ENCODE measurements at regions not wholly inside any gene's neighbourhood (a gene's known extent, or its start where the extent isn't known, plus 50 kb on each side); places are given as distances from the start of the nearest gene placed in this dataset.

- WGBS, 3 donors = 84 to 86% (median 85%) methylated on average over 8 of the region's 8 CpGs
- peaks cover 0 to 4% (median 0%) of the 10 kb centered on the region in 3 donors for H3K27me3 ChIP-seq (ENCODE audit: insufficient read depth in 3 of 3, low read length in 2 of 3)
- TF ChIP-seq CTCF (IDR thresholded peaks at IDR 0.05) = no peak
- ATAC-seq (no peak), DNase-seq (no peak)
- H3K27ac ChIP-seq = no peak overlapping the region
- no peak overlapping the region for H3K4me3 ChIP-seq
- no peaks in the 10 kb centered on the region for H3K4me1 ChIP-seq
- intact Hi-C loops (cut with DNase I) = no loop called here
- no peaks in the 10 kb centered on the region for H3K36me3 ChIP-seq (ENCODE audit: insufficient read depth in 1 of 2, low read depth in 1 of 2)
- no peaks in the 10 kb centered on the region for H3K9me3 ChIP-seq
Measured at GRCh38 chr18:10298346-10298745, 156.1 kb upstream of the APCDD1 start.

GRCh38 chr18:10299643-10300042 lies 154.8 kb upstream of the APCDD1 start:
- H3K4me1 ChIP-seq = no peaks in the 10 kb centered on the region
- DNase-seq = no peak
- ATAC-seq = no peak
- TF ChIP-seq CTCF (IDR thresholded peaks at IDR 0.05) = no peak
- no peak overlapping the region for H3K27ac ChIP-seq
- no peak overlapping the region for H3K4me3 ChIP-seq
- H3K36me3 ChIP-seq (ENCODE audit: insufficient read depth in 1 of 2, low read depth in 1 of 2) = no peaks in the 10 kb centered on the region
- no peaks in the 10 kb centered on the region for H3K9me3 ChIP-seq
- 24 to 51% (median 30%) methylated on average over 6 of the region's 6 CpGs for WGBS, 3 donors
- peaks cover 0 to 4% (median 0%) of the 10 kb centered on the region in 3 donors for H3K27me3 ChIP-seq (ENCODE audit: insufficient read depth in 3 of 3, low read length in 2 of 3)
- intact Hi-C loops (cut with DNase I) = no loop called here

- Histone ChIP-seq H3K9me3 (no peaks in the 10 kb centered on the region), H3K4me3 (no peak overlapping the region), H3K36me3 (ENCODE audit: insufficient read depth in 1 of 2, low read depth in 1 of 2) (no peaks in the 10 kb centered on the region), H3K4me1 (no peaks in the 10 kb centered on the region), H3K27me3 (ENCODE audit: insufficient read depth in 3 of 3, low read length in 2 of 3) (peaks cover 0 to 4% (median 0%) of the 10 kb centered on the region in 3 donors), H3K27ac (no peak overlapping the region)
- 83 to 85% (median 85%) methylated on average over 7 of the region's 7 CpGs for WGBS, 3 donors
- ATAC-seq (no peak), DNase-seq (no peak)
- no peak for TF ChIP-seq CTCF (IDR thresholded peaks at IDR 0.05)
- intact Hi-C loops (cut with DNase I) = no loop called here
Measured at GRCh38 chr18:10300739-10301138, 153.7 kb upstream of the APCDD1 start.

GRCh38 chr18:10301831-10302483 lies 152.5 kb upstream of the APCDD1 start:
- H3K27me3 ChIP-seq (ENCODE audit: insufficient read depth in 3 of 3, low read length in 2 of 3) = peaks cover 0 to 4% (median 0%) of the 10 kb centered on the region in 3 donors
- H3K4me3 ChIP-seq = no peak overlapping the region
- no peaks in the 10 kb centered on the region for H3K36me3 ChIP-seq (ENCODE audit: insufficient read depth in 1 of 2, low read depth in 1 of 2)
- intact Hi-C loops (cut with DNase I) = no loop called here
- ATAC-seq (peak in 2 of 4 donors; percentile 26 to 27), DNase-seq (peak in 1 of 2 donors; percentile 64)
- H3K9me3 ChIP-seq = no peaks in the 10 kb centered on the region
- TF ChIP-seq CTCF (IDR thresholded peaks at IDR 0.05) = no peak
- no peak overlapping the region for H3K27ac ChIP-seq
- no peaks in the 10 kb centered on the region for H3K4me1 ChIP-seq
- WGBS, 3 donors = 48 to 59% (median 53%) methylated on average over 5 of the region's 5 CpGs

GRCh38 chr18:10303171-10303570 lies 151.3 kb upstream of the APCDD1 start:
- no peak for ATAC-seq
- Histone ChIP-seq H3K27me3 (ENCODE audit: insufficient read depth in 3 of 3, low read length in 2 of 3) (peaks cover 0 to 1% (median 0%) of the 10 kb centered on the region in 3 donors), H3K9me3 (no peaks in the 10 kb centered on the region), H3K4me3 (no peak overlapping the region), H3K27ac (no peak overlapping the region), H3K36me3 (ENCODE audit: insufficient read depth in 1 of 2, low read depth in 1 of 2) (no peaks in the 10 kb centered on the region), H3K4me1 (no peaks in the 10 kb centered on the region)
- WGBS, 3 donors = 92 to 96% (median 94%) methylated on average over 2 of the region's 2 CpGs
- intact Hi-C loops (cut with DNase I) = no loop called here
- TF ChIP-seq CTCF (IDR thresholded peaks at IDR 0.05) = no peak
- no peak for DNase-seq

Data from psoas muscle (tissue), 7 donors.